ENCODE measurements at regions not wholly inside any gene's neighbourhood (a gene's known extent, or its start where the extent isn't known, plus 50 kb on each side); places are given as distances from the start of the nearest gene placed in this dataset.
"Not testable (repeated sequence)": the region's sequence is repeated elsewhere in the genome, so short reads cannot be mapped to it uniquely, and the experiment has no call there.

GRCh38 chr15:85250938-85251542, 129.4 kb upstream of the AKAP13 start:
- not testable (repeated sequence) for H3K27me3 Mint-ChIP-seq; H3K36me3 Mint-ChIP-seq (ENCODE audit: insufficient read depth); DNase-seq (ENCODE audit: low spot score, unreplicated experiment); H3K9me3 Mint-ChIP-seq (ENCODE audit: low read depth); H3K4me3 Mint-ChIP-seq (ENCODE audit: low read depth); H3K4me1 Mint-ChIP-seq (ENCODE audit: low read depth); H3K27ac Mint-ChIP-seq
- peak; percentile 47 for TF ChIP-seq CTCF (IDR thresholded peaks at IDR 0.05; ENCODE audit: unreplicated experiment)

GRCh38 chr15:85253196-85253915, 127.0 kb upstream of the AKAP13 start:
- H3K27ac Mint-ChIP-seq: peak overlapping the region; percentile 46
- H3K27me3 Mint-ChIP-seq; H3K4me3 Mint-ChIP-seq (ENCODE audit: low read depth); H3K4me1 Mint-ChIP-seq (ENCODE audit: low read depth); H3K36me3 Mint-ChIP-seq (ENCODE audit: insufficient read depth); H3K9me3 Mint-ChIP-seq (ENCODE audit: low read depth); DNase-seq (ENCODE audit: low spot score, unreplicated experiment): not testable (repeated sequence)

- not testable (repeated sequence) for DNase-seq (ENCODE audit: low spot score, unreplicated experiment); H3K27me3 Mint-ChIP-seq; H3K4me3 Mint-ChIP-seq (ENCODE audit: low read depth); H3K4me1 Mint-ChIP-seq (ENCODE audit: low read depth); H3K27ac Mint-ChIP-seq; H3K9me3 Mint-ChIP-seq (ENCODE audit: low read depth); H3K36me3 Mint-ChIP-seq (ENCODE audit: insufficient read depth)
These were observed 125.4 kb upstream of the AKAP13 start for GRCh38 chr15:85254961-85255360.

GRCh38 chr15:85255502-85255901, 124.9 kb upstream of the AKAP13 start:
- not testable (repeated sequence) for H3K9me3 Mint-ChIP-seq (ENCODE audit: low read depth); H3K4me3 Mint-ChIP-seq (ENCODE audit: low read depth); DNase-seq (ENCODE audit: low spot score, unreplicated experiment); H3K27me3 Mint-ChIP-seq; H3K4me1 Mint-ChIP-seq (ENCODE audit: low read depth); H3K36me3 Mint-ChIP-seq (ENCODE audit: insufficient read depth); H3K27ac Mint-ChIP-seq

- not testable (repeated sequence) for H3K9me3 Mint-ChIP-seq (ENCODE audit: low read depth); H3K27ac Mint-ChIP-seq; H3K27me3 Mint-ChIP-seq; H3K36me3 Mint-ChIP-seq (ENCODE audit: insufficient read depth); DNase-seq (ENCODE audit: low spot score, unreplicated experiment); H3K4me1 Mint-ChIP-seq (ENCODE audit: low read depth); H3K4me3 Mint-ChIP-seq (ENCODE audit: low read depth)
These were observed 124.1 kb upstream of the AKAP13 start for GRCh38 chr15:85256009-85256997.

GRCh38 chr15:85258062-85258445, 122.3 kb upstream of the AKAP13 start:
- not testable (repeated sequence) for H3K27ac Mint-ChIP-seq; H3K4me3 Mint-ChIP-seq (ENCODE audit: low read depth); H3K4me1 Mint-ChIP-seq (ENCODE audit: low read depth); H3K36me3 Mint-ChIP-seq (ENCODE audit: insufficient read depth); DNase-seq (ENCODE audit: low spot score, unreplicated experiment); H3K27me3 Mint-ChIP-seq; H3K9me3 Mint-ChIP-seq (ENCODE audit: low read depth)

GRCh38 chr15:85258559-85259209, 121.7 kb upstream of the AKAP13 start:
- not testable (repeated sequence) for DNase-seq (ENCODE audit: low spot score, unreplicated experiment); H3K9me3 Mint-ChIP-seq (ENCODE audit: low read depth); H3K4me3 Mint-ChIP-seq (ENCODE audit: low read depth); H3K36me3 Mint-ChIP-seq (ENCODE audit: insufficient read depth); H3K27me3 Mint-ChIP-seq; H3K27ac Mint-ChIP-seq; H3K4me1 Mint-ChIP-seq (ENCODE audit: low read depth)

GRCh38 chr15:85260526-85260925, 119.9 kb upstream of the AKAP13 start:
- H3K4me3 Mint-ChIP-seq (ENCODE audit: low read depth); H3K27ac Mint-ChIP-seq; H3K36me3 Mint-ChIP-seq (ENCODE audit: insufficient read depth); H3K9me3 Mint-ChIP-seq (ENCODE audit: low read depth); H3K27me3 Mint-ChIP-seq; H3K4me1 Mint-ChIP-seq (ENCODE audit: low read depth): not testable (repeated sequence)
- DNase-seq (ENCODE audit: low spot score, unreplicated experiment): peak; percentile 5

- not testable (repeated sequence) for H3K27ac Mint-ChIP-seq; H3K4me1 Mint-ChIP-seq (ENCODE audit: low read depth); H3K27me3 Mint-ChIP-seq; H3K36me3 Mint-ChIP-seq (ENCODE audit: insufficient read depth); H3K9me3 Mint-ChIP-seq (ENCODE audit: low read depth); H3K4me3 Mint-ChIP-seq (ENCODE audit: low read depth)
- DNase-seq (ENCODE audit: low spot score, unreplicated experiment): peak; percentile 1
These were observed 117.8 kb upstream of the AKAP13 start for GRCh38 chr15:85262461-85263055.

GRCh38 chr15:85263842-85264440, 116.5 kb upstream of the AKAP13 start:
- H3K9me3 Mint-ChIP-seq (ENCODE audit: low read depth); H3K36me3 Mint-ChIP-seq (ENCODE audit: insufficient read depth); H3K27ac Mint-ChIP-seq: not testable (repeated sequence)

GRCh38 chr15:85264614-85265190, 115.7 kb upstream of the AKAP13 start:
- not testable (repeated sequence) for H3K9me3 Mint-ChIP-seq (ENCODE audit: low read depth); H3K4me1 Mint-ChIP-seq (ENCODE audit: low read depth); H3K27ac Mint-ChIP-seq; H3K27me3 Mint-ChIP-seq; H3K36me3 Mint-ChIP-seq (ENCODE audit: insufficient read depth); H3K4me3 Mint-ChIP-seq (ENCODE audit: low read depth)
- DNase-seq (ENCODE audit: low spot score, unreplicated experiment): peak; percentile 4

More at GRCh38 chr15:85263842-85264440, 116.5 kb upstream of the AKAP13 start:
- not testable (repeated sequence) for H3K4me3 Mint-ChIP-seq (ENCODE audit: low read depth); H3K27me3 Mint-ChIP-seq; H3K4me1 Mint-ChIP-seq (ENCODE audit: low read depth)
- DNase-seq (ENCODE audit: low spot score, unreplicated experiment): peak; percentile 4
